ENCODE measurements at regions not wholly inside any gene's neighbourhood (a gene's known extent, or its start where the extent isn't known, plus 50 kb on each side); places are given as distances from the start of the nearest gene placed in this dataset.

DNA sequence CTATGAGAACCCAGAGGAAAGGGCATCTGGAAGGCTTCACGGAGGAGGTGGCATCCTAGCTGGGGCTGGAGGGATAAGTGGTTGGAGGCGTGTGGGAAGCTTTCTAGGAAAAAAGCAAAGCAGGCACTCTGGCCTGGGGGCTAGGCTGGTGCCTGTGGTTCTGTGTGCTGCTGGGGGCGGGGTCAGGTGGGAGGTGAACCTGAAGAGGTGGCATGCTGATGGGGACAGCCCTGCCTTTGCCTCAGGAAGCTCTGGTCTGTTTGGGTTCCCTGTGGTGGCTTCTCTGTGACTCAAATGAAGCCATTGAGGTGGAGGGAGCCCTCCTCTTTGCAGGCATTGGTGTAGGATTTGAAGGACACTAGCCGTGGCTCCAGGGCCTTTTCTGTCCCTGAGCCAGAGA is 221.6 kb upstream of the POU3F1 start:
- TF ChIP-seq, protein P1, sequence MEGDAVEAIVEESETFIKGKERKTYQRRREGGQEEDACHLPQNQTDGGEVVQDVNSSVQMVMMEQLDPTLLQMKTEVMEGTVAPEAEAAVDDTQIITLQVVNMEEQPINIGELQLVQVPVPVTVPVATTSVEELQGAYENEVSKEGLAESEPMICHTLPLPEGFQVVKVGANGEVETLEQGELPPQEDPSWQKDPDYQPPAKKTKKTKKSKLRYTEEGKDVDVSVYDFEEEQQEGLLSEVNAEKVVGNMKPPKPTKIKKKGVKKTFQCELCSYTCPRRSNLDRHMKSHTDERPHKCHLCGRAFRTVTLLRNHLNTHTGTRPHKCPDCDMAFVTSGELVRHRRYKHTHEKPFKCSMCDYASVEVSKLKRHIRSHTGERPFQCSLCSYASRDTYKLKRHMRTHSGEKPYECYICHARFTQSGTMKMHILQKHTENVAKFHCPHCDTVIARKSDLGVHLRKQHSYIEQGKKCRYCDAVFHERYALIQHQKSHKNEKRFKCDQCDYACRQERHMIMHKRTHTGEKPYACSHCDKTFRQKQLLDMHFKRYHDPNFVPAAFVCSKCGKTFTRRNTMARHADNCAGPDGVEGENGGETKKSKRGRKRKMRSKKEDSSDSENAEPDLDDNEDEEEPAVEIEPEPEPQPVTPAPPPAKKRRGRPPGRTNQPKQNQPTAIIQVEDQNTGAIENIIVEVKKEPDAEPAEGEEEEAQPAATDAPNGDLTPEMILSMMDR (IDR thresholded peaks at IDR 0.05; ENCODE audit: unreplicated experiment), result no peak

DNA sequence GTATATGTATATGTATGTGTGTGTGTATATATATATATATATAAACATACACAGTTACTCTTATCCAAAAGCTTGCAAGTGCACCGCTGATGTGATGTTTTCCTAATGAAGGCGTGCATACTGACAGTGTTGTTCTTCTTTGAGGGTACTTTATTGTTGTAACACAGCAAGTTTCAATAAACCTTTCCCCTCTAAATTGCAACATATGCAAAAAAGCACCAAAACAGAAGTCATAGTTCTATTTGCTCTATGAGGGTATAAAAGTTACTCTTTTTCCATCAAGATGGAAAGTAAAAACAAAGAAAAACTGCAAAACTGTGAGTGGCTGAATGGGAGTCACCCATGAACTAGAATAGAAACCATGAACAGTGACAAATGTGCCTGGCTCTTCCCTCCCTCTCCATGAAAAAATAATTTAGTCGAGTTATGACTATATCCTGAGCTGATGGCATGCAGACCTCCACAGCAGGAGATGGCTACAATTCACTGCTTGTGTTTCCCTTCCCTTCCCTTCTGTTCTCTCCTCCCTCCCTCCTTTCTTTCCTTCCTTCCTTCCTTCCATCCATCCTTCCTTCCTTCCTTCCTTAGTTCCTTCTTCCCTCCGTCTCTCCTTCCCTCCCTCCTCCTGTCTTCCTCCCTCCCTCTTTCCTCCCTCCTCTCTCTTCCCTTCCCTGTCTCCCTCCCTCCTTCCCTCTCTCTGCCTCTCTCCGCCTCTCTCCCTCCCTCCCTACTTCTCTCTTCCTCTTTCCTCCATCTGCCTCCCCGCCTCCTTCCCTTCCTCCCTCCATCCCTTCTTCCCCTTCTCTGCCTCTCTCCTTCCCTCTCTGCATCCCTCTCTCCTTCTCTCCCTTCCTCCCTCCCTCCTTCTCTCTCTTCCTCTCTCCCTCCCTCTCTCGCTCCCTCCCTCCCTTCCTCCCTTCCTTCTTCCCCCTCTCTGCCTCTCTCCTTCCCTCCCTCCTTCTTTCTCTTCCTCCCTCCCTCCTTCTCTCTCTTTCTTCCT is 220.7 kb upstream of the POU3F1 start:
- no TSS peak for BruUV-seq (replicated peaks)
- DNase-seq, result no peak
- Mint-ChIP-seq H3K4me1 (ENCODE audit: low read depth, unreplicated experiment) (peaks cover 13% of the 10 kb centered on the region), H3K36me3 (ENCODE audit: insufficient read depth, unreplicated experiment) (no peaks in the 10 kb centered on the region), H3K27me3 (ENCODE audit: unreplicated experiment) (peaks cover 95% of the 10 kb centered on the region), H3K4me3 (ENCODE audit: low read depth, unreplicated experiment) (no peak overlapping the region), H3K9me3 (ENCODE audit: low read depth, unreplicated experiment) (no peaks in the 10 kb centered on the region), H3K27ac (ENCODE audit: unreplicated experiment) (no peak overlapping the region)
- TF ChIP-seq, protein P1 (IDR thresholded peaks at IDR 0.05; ENCODE audit: unreplicated experiment), result no peak
- CTCF ChIA-PET, result interaction anchor here (0.7 kb wide), 1 partner anchor 216 kb away, joined by 3 read pairs; no protein-coding TSS in a partner anchor
- intact Hi-C loops (cut with micrococcal nuclease; ENCODE audit: unreplicated experiment), result no loop called here

More for the DNA sequence above, 221.6 kb upstream of the POU3F1 start:
- BruUV-seq (replicated peaks), result no TSS peak
- Mint-ChIP-seq H3K9me3 (ENCODE audit: low read depth, unreplicated experiment) (no peaks in the 10 kb centered on the region), H3K4me1 (ENCODE audit: low read depth, unreplicated experiment) (peaks cover 13% of the 10 kb centered on the region), H3K27ac (ENCODE audit: unreplicated experiment) (no peak overlapping the region), H3K4me3 (ENCODE audit: low read depth, unreplicated experiment) (no peak overlapping the region), H3K36me3 (ENCODE audit: insufficient read depth, unreplicated experiment) (no peaks in the 10 kb centered on the region), H3K27me3 (ENCODE audit: unreplicated experiment) (peaks cover 100% of the 10 kb centered on the region)
- CTCF ChIA-PET, result no interaction called here
- no peak for DNase-seq
- intact Hi-C loops (cut with micrococcal nuclease; ENCODE audit: unreplicated experiment), result no loop called here

DNA sequence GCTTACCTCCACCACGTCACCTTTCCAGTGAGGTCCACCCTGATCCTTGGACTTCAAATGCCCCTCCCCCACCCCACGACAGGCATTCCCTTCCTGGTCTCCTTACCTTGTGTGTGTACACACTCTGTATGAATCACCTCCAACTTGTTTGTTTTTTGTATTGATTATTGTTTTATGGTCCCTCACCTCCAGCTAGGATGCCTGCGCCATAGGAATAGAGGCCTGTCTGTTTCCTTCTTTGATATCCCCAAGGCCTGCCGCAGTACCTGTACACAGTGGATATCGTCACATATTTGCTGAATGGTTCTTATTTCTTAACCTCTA is 219.6 kb upstream of the POU3F1 start:
- intact Hi-C loops (cut with micrococcal nuclease; ENCODE audit: unreplicated experiment), result no loop called here
- peaks cover 13% of the 10 kb centered on the region for H3K4me1 Mint-ChIP-seq (ENCODE audit: low read depth, unreplicated experiment)
- no peak overlapping the region for H3K4me3 Mint-ChIP-seq (ENCODE audit: low read depth, unreplicated experiment)
- H3K27ac Mint-ChIP-seq (ENCODE audit: unreplicated experiment), result peak overlapping the region; percentile 22
- BruUV-seq (replicated peaks), result no TSS peak
- CTCF ChIA-PET, result interaction anchor here (0.6 to 0.7 kb wide), 2 partner anchors 14 to 215 kb away, joined by 3 to 5 read pairs; no protein-coding TSS in a partner anchor
- no peaks in the 10 kb centered on the region for H3K36me3 Mint-ChIP-seq (ENCODE audit: insufficient read depth, unreplicated experiment)
- peak; percentile 48 for DNase-seq
- TF ChIP-seq, protein P1 (IDR thresholded peaks at IDR 0.05; ENCODE audit: unreplicated experiment), result no peak
- peaks cover 88% of the 10 kb centered on the region for H3K27me3 Mint-ChIP-seq (ENCODE audit: unreplicated experiment)
- H3K9me3 Mint-ChIP-seq (ENCODE audit: low read depth, unreplicated experiment), result no peaks in the 10 kb centered on the region

DNA sequence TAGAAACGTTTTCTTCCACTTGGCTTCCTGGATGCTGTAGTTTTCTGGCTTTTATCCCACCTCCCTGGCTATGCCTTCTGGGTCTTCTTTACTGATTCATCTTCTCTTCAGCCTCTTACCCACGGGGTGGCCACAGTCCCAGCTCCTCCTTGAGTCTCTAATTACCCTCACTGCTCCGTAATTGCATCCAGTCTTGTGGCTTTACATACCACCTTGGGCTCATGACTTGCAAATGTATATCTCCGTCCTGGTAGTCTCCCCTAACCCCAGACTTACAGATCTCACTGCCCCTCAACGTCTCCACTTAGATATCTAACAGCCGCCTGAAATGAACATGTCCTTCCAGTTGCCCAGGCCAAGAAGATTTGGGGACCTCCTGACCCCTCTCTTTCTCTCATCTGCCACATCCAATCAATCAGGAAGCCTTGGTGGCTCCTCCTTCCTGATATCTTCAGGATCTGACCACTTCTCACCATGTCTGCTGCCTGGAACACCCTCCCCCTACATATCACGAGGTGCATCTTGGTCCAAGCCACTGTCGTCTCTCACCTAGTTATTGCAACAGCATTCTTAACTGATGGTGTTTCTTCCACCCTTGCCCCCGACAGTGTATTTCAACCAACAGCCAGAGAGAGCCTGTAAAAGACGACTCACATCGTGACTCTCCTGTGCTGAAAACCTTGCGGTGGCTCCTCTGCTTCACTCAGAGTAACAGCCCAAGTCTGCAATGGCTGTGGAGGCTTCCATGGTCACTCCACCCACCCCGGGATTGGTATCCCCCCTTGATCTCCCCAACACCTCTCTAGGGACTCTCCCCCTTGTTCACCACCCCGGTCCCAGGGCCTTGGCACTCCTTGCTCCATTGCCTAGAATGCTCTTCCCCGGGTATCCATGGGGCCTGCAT is 219.0 kb upstream of the POU3F1 start:
- intact Hi-C loops (cut with micrococcal nuclease; ENCODE audit: unreplicated experiment), result no loop called here
- CTCF ChIA-PET, result no interaction called here

More for the DNA sequence above, 219.0 kb upstream of the POU3F1 start:
- Mint-ChIP-seq H3K4me1 (ENCODE audit: low read depth, unreplicated experiment) (peaks cover 13% of the 10 kb centered on the region), H3K27me3 (ENCODE audit: unreplicated experiment) (peaks cover 88% of the 10 kb centered on the region), H3K36me3 (ENCODE audit: insufficient read depth, unreplicated experiment) (no peaks in the 10 kb centered on the region), H3K9me3 (ENCODE audit: low read depth, unreplicated experiment) (no peaks in the 10 kb centered on the region), H3K27ac (ENCODE audit: unreplicated experiment) (peak overlapping the region; percentile 22), H3K4me3 (ENCODE audit: low read depth, unreplicated experiment) (no peak overlapping the region)
- no peak for DNase-seq
- BruUV-seq (replicated peaks), result no TSS peak
- TF ChIP-seq, protein P1 (IDR thresholded peaks at IDR 0.05; ENCODE audit: unreplicated experiment), result no peak

Data from Calu3 (cell line).